IPS-20b (cell line): ENCODE measurements at regions not wholly inside any gene's neighbourhood (a gene's known extent, or its start where the extent isn't known, plus 50 kb on each side); places are given as distances from the start of the nearest gene placed in this dataset.

ENCODE experiments used
- H3K27ac ChIP-seq: one replicate; pipeline ENCODE4 v1.5.1; 2013; ENCODE audit warnings: low read length
- H3K27me3 ChIP-seq: 2 replicates; pipeline ENCODE4 v1.6.1; 2013; ENCODE audit warnings: mild to moderate bottlenecking, low read length, inconsistent platforms; ENCODE audit not compliant: insufficient read depth
- H3K36me3 ChIP-seq: 2 replicates; pipeline ENCODE4 v1.6.1; 2013; ENCODE audit warnings: low read depth, mild to moderate bottlenecking, inconsistent platforms, low read length, moderate library complexity; ENCODE audit not compliant: insufficient read depth
- H3K4me1 ChIP-seq: 2 replicates; pipeline ENCODE4 v1.6.1; 2013; ENCODE audit warnings: mild to moderate bottlenecking, control low read depth, inconsistent platforms, low read length, moderate library complexity; ENCODE audit not compliant: insufficient read depth
- H3K4me3 ChIP-seq: 2 replicates; pipeline ENCODE4 v1.5.1; 2013; ENCODE audit warnings: mild to moderate bottlenecking, low read length, inconsistent platforms
- H3K9ac ChIP-seq: 2 replicates; pipeline ENCODE4 v1.6.1; 2013; ENCODE audit warnings: low read depth, mild to moderate bottlenecking, inconsistent platforms, low read length, moderate library complexity
- H3K9me3 ChIP-seq: 2 replicates; pipeline ENCODE4 v1.6.1; 2013; ENCODE audit warnings: mild to moderate bottlenecking, low read depth, low read length, inconsistent platforms; ENCODE audit not compliant: insufficient read depth

- Histone ChIP-seq H3K9ac (no peak overlapping the region), H3K4me3 (no peak overlapping the region), H3K9me3 (no peaks in the 10 kb centered on the region), H3K27ac (no peak overlapping the region), H3K27me3 (no peaks in the 10 kb centered on the region), H3K36me3 (no peaks in the 10 kb centered on the region), H3K4me1 (no peaks in the 10 kb centered on the region)
Measured at GRCh38 chr2:12959935-12960334, 243.2 kb downstream of the TRIB2 start.

- Histone ChIP-seq H3K27me3 (no peaks in the 10 kb centered on the region), H3K9me3 (no peaks in the 10 kb centered on the region), H3K36me3 (no peaks in the 10 kb centered on the region), H3K4me3 (no peak overlapping the region), H3K27ac (no peak overlapping the region), H3K4me1 (no peaks in the 10 kb centered on the region), H3K9ac (no peak overlapping the region)
Measured at GRCh38 chr2:12960671-12961070, 243.9 kb downstream of the TRIB2 start.

GRCh38 chr2:12964904-12965539 lies 248.3 kb downstream of the TRIB2 start:
- Histone ChIP-seq H3K9me3 (no peaks in the 10 kb centered on the region), H3K9ac (no peak overlapping the region), H3K4me3 (no peak overlapping the region), H3K4me1 (no peaks in the 10 kb centered on the region), H3K36me3 (no peaks in the 10 kb centered on the region), H3K27ac (no peak overlapping the region), H3K27me3 (no peaks in the 10 kb centered on the region)

GRCh38 chr2:12965540-12966269 lies 249.0 kb downstream of the TRIB2 start:
- Histone ChIP-seq H3K36me3 (no peaks in the 10 kb centered on the region), H3K27me3 (no peaks in the 10 kb centered on the region), H3K27ac (no peak overlapping the region), H3K9me3 (no peaks in the 10 kb centered on the region), H3K9ac (no peak overlapping the region), H3K4me3 (no peak overlapping the region), H3K4me1 (no peaks in the 10 kb centered on the region)

GRCh38 chr2:12967804-12968203 lies 251.1 kb downstream of the TRIB2 start:
- Histone ChIP-seq H3K4me3 (no peak overlapping the region), H3K27ac (no peak overlapping the region), H3K9ac (no peak overlapping the region), H3K4me1 (no peaks in the 10 kb centered on the region), H3K27me3 (no peaks in the 10 kb centered on the region), H3K9me3 (no peaks in the 10 kb centered on the region), H3K36me3 (no peaks in the 10 kb centered on the region)

- H3K27ac ChIP-seq: no peak overlapping the region
- no peaks in the 10 kb centered on the region for H3K36me3 ChIP-seq
- H3K4me1 ChIP-seq: no peaks in the 10 kb centered on the region
- H3K4me3 ChIP-seq: no peak overlapping the region
- no peak overlapping the region for H3K9ac ChIP-seq
- no peaks in the 10 kb centered on the region for H3K27me3 ChIP-seq
- H3K9me3 ChIP-seq: peaks cover 3% of the 10 kb centered on the region; the same call in 1 of the 2 replicates
Measured at GRCh38 chr2:12968399-12968798, 251.7 kb downstream of the TRIB2 start.

GRCh38 chr2:12970861-12971260 lies 254.1 kb downstream of the TRIB2 start:
- peaks cover 5% of the 10 kb centered on the region; the same call in 1 of the 2 replicates for H3K9me3 ChIP-seq
- H3K4me1 ChIP-seq: no peaks in the 10 kb centered on the region

GRCh38 chr2:12971581-12972365 lies 255.0 kb downstream of the TRIB2 start:
- peaks cover 5% of the 10 kb centered on the region; the same call in 1 of the 2 replicates for H3K9me3 ChIP-seq
- no peaks in the 10 kb centered on the region for H3K27me3 ChIP-seq
- H3K27ac ChIP-seq: no peak overlapping the region
- H3K9ac ChIP-seq: no peak overlapping the region
- no peaks in the 10 kb centered on the region for H3K36me3 ChIP-seq
- H3K4me3 ChIP-seq: no peak overlapping the region
- H3K4me1 ChIP-seq: no peaks in the 10 kb centered on the region

More at GRCh38 chr2:12970861-12971260, 254.1 kb downstream of the TRIB2 start:
- H3K4me3 ChIP-seq: no peak overlapping the region
- H3K36me3 ChIP-seq: no peaks in the 10 kb centered on the region
- H3K9ac ChIP-seq: no peak overlapping the region
- H3K27me3 ChIP-seq: no peaks in the 10 kb centered on the region
- H3K27ac ChIP-seq: no peak overlapping the region

- Histone ChIP-seq H3K9me3 (peaks cover 3% of the 10 kb centered on the region; the same call in 1 of the 2 replicates), H3K27me3 (no peaks in the 10 kb centered on the region), H3K36me3 (no peaks in the 10 kb centered on the region), H3K9ac (no peak overlapping the region), H3K4me1 (peaks cover 2% of the 10 kb centered on the region; the same call in 1 of the 2 replicates), H3K27ac (no peak overlapping the region), H3K4me3 (no peak overlapping the region)
Measured at GRCh38 chr2:12978066-12978835, 261.5 kb downstream of the TRIB2 start.

GRCh38 chr2:12979066-12979465 lies 262.3 kb downstream of the TRIB2 start:
- no peak overlapping the region for H3K9ac ChIP-seq
- no peak overlapping the region for H3K4me3 ChIP-seq
- H3K27me3 ChIP-seq: no peaks in the 10 kb centered on the region
- H3K36me3 ChIP-seq: no peaks in the 10 kb centered on the region
- H3K4me1 ChIP-seq: peaks cover 2% of the 10 kb centered on the region; the same call in 1 of the 2 replicates
- no peak overlapping the region for H3K27ac ChIP-seq
- H3K9me3 ChIP-seq: no peaks in the 10 kb centered on the region

- H3K27ac ChIP-seq: no peak overlapping the region
- no peaks in the 10 kb centered on the region for H3K9me3 ChIP-seq
- H3K36me3 ChIP-seq: no peaks in the 10 kb centered on the region
Measured at GRCh38 chr2:12980817-12981216, 264.1 kb downstream of the TRIB2 start.

More at GRCh38 chr2:12980817-12981216, 264.1 kb downstream of the TRIB2 start:
- Histone ChIP-seq H3K4me3 (no peak overlapping the region), H3K27me3 (no peaks in the 10 kb centered on the region), H3K9ac (no peak overlapping the region), H3K4me1 (peaks cover 2% of the 10 kb centered on the region; the same call in 1 of the 2 replicates)
